HEK293T (cell line): ENCODE measurements at regions not wholly inside any gene's neighbourhood (a gene's known extent, or its start where the extent isn't known, plus 50 kb on each side); places are given as distances from the start of the nearest gene placed in this dataset.

ENCODE experiments used
- CTCF ChIA-PET: fragments of 350-600 bp; formaldehyde crosslinking; extraction: SDS; loops from one replicate; lab custom pipeline; 2021; ENCODE audit warnings: antibody characterized with exemption, inconsistent platforms; lab: Yijun Ruan, JAX
- POLR2A ChIA-PET: fragments of 350-600 bp; formaldehyde crosslinking; extraction: SDS; loops from one replicate; lab custom pipeline; 2020; ENCODE audit warnings: antibody characterized with exemption, inconsistent platforms; lab: Yijun Ruan, JAX
- DNase-seq: peaks from one replicate; pipeline ENCODE4 v3.0.0; 2012; ENCODE audit warnings: mixed read lengths; ENCODE audit errors: extremely low spot score
- ARNT ChIP-seq: fragments of 450-650 bp; IDR thresholded peaks from 2 replicates; pipeline ENCODE4 v1.6.1; 2017; ENCODE audit warnings: mild to moderate bottlenecking
- BHLHE40 ChIP-seq: fragments of 450-650 bp; IDR thresholded peaks from 2 replicates; pipeline ENCODE4 v1.6.1; 2016; ENCODE audit warnings: mild to moderate bottlenecking, moderate library complexity, borderline replicate concordance
- CTBP1 ChIP-seq: fragments of 450-650 bp; IDR thresholded peaks from 2 replicates; pipeline ENCODE4 v1.6.1; 2016; ENCODE audit warnings: borderline replicate concordance
- ELF4 ChIP-seq: fragments of 450-650 bp; IDR thresholded peaks from 2 replicates; pipeline ENCODE4 v1.6.1; 2017; ENCODE audit warnings: antibody characterized with exemption
- FOXA1 ChIP-seq: fragments of 450-650 bp; IDR thresholded peaks from 2 replicates; pipeline ENCODE4 v1.6.1; 2016; ENCODE audit warnings: mild to moderate bottlenecking
- FOXK2 ChIP-seq: fragments of 450-650 bp; IDR thresholded peaks from 2 replicates; pipeline ENCODE4 v1.6.1; 2016; ENCODE audit warnings: mild to moderate bottlenecking
- FOXM1 ChIP-seq: fragments of 450-650 bp; IDR thresholded peaks from 2 replicates; pipeline ENCODE4 v1.6.1; 2017; ENCODE audit warnings: mild to moderate bottlenecking, borderline replicate concordance
- HDGF ChIP-seq: fragments of 450-650 bp; IDR thresholded peaks from 2 replicates; pipeline ENCODE4 v1.6.1; 2017; ENCODE audit warnings: antibody characterized with exemption, borderline replicate concordance
- L3MBTL2 ChIP-seq: fragments of 450-650 bp; conservative IDR thresholded peaks from 2 replicates; pipeline ENCODE4 v1.6.1; 2016; ENCODE audit warnings: mild to moderate bottlenecking
- LEF1 ChIP-seq: fragments of 450-650 bp; IDR thresholded peaks from 2 replicates; pipeline ENCODE4 v1.6.1; 2017; ENCODE audit warnings: mild to moderate bottlenecking, borderline replicate concordance
- NFRKB ChIP-seq: fragments of 450-650 bp; IDR thresholded peaks from 2 replicates; pipeline ENCODE4 v1.6.1; 2016; ENCODE audit warnings: mild to moderate bottlenecking, moderate library complexity
- PKNOX1 ChIP-seq: fragments of 450-650 bp; IDR thresholded peaks from 2 replicates; pipeline ENCODE4 v1.6.1; 2016
- SP1 ChIP-seq: fragments of 450-650 bp; IDR thresholded peaks from 2 replicates; pipeline ENCODE4 v1.6.1; 2017
- SUZ12 ChIP-seq: fragments of 450-650 bp; IDR thresholded peaks from 2 replicates; pipeline ENCODE4 v1.6.1; 2016; ENCODE audit warnings: mild to moderate bottlenecking
- TARDBP ChIP-seq: fragments of 450-650 bp; IDR thresholded peaks from 2 replicates; pipeline ENCODE4 v1.6.1; 2016
- ZNF384 ChIP-seq: fragments of 450-650 bp; IDR thresholded peaks from 2 replicates; pipeline ENCODE4 v1.6.1; 2016

- DNase-seq, result no peak
- TF ChIP-seq ZNF384 (no peak), FOXA1 (no peak), FOXK2 (no peak), FOXM1 (no peak), PKNOX1 (no peak), TARDBP (no peak), LEF1 (no peak), CTBP1 (no peak), BHLHE40 (no peak), HDGF (no peak), ARNT (no peak), SP1 (no peak), SUZ12 (no peak), L3MBTL2 (no peak), ELF4 (no peak), NFRKB (no peak)
- ChIA-PET CTCF (interaction anchor here (0.9 kb wide), 1 partner anchor 162 kb away, joined by 3 read pairs; no protein-coding TSS in a partner anchor), POLR2A (no interaction called here)
Measured at GRCh38 chr2:160783474-160783873, 289.9 kb upstream of the RBMS1 start.

- DNase-seq, result no peak
- ChIA-PET CTCF (interaction anchor here (0.9 kb wide), 1 partner anchor 161 kb away, joined by 3 read pairs; no protein-coding TSS in a partner anchor), POLR2A (no interaction called here)
- TF ChIP-seq SP1 (no peak), HDGF (no peak), ARNT (no peak), PKNOX1 (no peak), FOXA1 (no peak), FOXM1 (no peak), BHLHE40 (no peak), TARDBP (no peak), SUZ12 (no peak), L3MBTL2 (no peak), FOXK2 (no peak), LEF1 (no peak), NFRKB (no peak), CTBP1 (no peak), ELF4 (no peak)
Measured at GRCh38 chr2:160784034-160784433, 290.4 kb upstream of the RBMS1 start.

- no peak for DNase-seq
- TF ChIP-seq FOXA1, result no peak
- no peak for TF ChIP-seq PKNOX1
- TF ChIP-seq ZNF384, result no peak
- no peak for TF ChIP-seq ARNT
- TF ChIP-seq FOXK2, result no peak
- TF ChIP-seq LEF1, result no peak
- no peak for TF ChIP-seq CTBP1
- TF ChIP-seq FOXM1, result no peak
- TF ChIP-seq SP1, result no peak
- ChIA-PET POLR2A (no interaction called here), CTCF (interaction anchor here (0.6 kb wide), 1 partner anchor 40 kb away, joined by 3 read pairs; no protein-coding TSS in a partner anchor)
Measured at GRCh38 chr2:160790738-160791137, 297.1 kb upstream of the RBMS1 start.

DNA sequence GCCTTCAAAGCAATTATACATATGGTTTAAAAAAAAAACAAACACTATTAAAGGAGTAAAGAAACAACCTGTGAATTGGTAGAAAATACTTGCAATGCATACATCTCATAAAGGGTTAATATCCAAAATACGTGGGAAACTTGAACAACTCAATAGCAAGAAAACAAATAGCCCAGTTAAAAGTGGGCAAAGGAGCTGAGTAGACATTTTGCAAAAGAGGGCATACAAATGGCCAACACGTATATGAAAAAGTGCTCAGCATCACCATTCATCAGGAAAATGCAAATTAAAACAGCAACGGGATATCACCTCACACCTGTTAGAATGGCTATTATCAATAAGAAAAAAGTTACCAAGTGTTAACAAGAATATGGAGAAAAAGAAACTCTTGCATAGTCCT is 298.3 kb upstream of the RBMS1 start:
- no peak for DNase-seq
- ChIA-PET POLR2A (no interaction called here), CTCF (no interaction called here)
- TF ChIP-seq CTBP1 (no peak), BHLHE40 (no peak), LEF1 (no peak), TARDBP (no peak), FOXA1 (no peak), FOXK2 (no peak), ARNT (no peak), HDGF (no peak), FOXM1 (no peak)

GRCh38 chr2:160792837-160793236 is 299.2 kb upstream of the RBMS1 start:
- ChIA-PET POLR2A (no interaction called here), CTCF (no interaction called here)
- TF ChIP-seq CTBP1, result no peak
- DNase-seq, result no peak

DNA sequence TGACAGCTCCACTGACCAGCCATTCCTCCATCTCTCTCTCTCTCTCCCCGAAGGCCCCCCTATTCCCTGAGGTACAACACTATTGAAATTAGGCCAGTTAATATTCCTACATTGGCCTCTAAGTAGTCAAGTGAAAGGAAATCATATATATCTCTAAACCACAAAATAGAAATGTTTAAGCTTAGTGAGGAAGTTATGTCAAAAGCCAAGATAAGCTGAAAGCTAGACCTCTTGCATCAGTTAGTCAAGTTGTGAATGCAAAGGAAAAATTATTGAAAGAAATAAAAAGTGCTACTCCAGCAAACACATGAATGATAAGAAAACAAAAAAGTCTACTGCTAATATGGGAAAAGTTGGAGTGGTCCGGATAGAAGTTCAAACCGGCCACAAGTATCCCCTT is 301.3 kb upstream of the RBMS1 start:
- TF ChIP-seq FOXM1 (no peak), ARNT (no peak), FOXK2 (no peak), ZNF384 (no peak), BHLHE40 (no peak), SP1 (no peak), HDGF (no peak), L3MBTL2 (no peak)
- CTCF ChIA-PET, result no interaction called here
- POLR2A ChIA-PET, result no interaction called here
- DNase-seq, result no peak

DNA sequence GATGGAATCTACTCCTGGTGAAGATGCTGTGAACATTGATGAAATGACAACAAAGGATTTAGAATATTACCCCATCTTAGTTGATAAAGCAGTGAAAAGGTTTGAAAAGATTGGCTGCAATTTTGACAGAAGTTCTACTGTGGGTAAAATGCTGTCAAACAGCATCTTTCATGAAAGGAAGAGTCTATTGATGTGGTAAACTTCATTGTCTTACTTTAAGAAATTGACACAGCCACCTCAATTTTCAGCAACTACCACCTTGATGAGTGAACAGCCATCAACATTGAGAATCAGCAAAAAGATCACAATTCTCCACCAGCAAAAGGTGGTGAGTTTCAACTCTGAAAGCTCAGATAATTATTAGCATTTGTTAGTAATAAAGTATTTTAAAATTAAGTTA is 310.3 kb upstream of the RBMS1 start:
- DNase-seq, result no peak
- no peak for TF ChIP-seq NFRKB
- TF ChIP-seq L3MBTL2, result no peak
- no peak for TF ChIP-seq FOXA1
- TF ChIP-seq SUZ12, result no peak
- no peak for TF ChIP-seq LEF1
- no peak for TF ChIP-seq PKNOX1
- TF ChIP-seq SP1, result no peak
- no peak for TF ChIP-seq CTBP1
- no peak for TF ChIP-seq FOXM1
- no peak for TF ChIP-seq FOXK2
- no peak for TF ChIP-seq HDGF
- TF ChIP-seq BHLHE40, result no peak
- TF ChIP-seq TARDBP, result no peak
- TF ChIP-seq ARNT, result no peak
- no peak for TF ChIP-seq ZNF384
- no peak for TF ChIP-seq ELF4
- POLR2A ChIA-PET, result no interaction called here
- CTCF ChIA-PET, result no interaction called here
